D721Med (cell line): ENCODE measurements at regions not wholly inside any gene's neighbourhood (a gene's known extent, or its start where the extent isn't known, plus 50 kb on each side); places are given as distances from the start of the nearest gene placed in this dataset.

Experiments used
- DNase-seq: peaks from one replicate; pipeline ENCODE4 v3.0.0; 2011; ENCODE audit warnings: low spot score; ENCODE audit not compliant: insufficient read length
- FAIRE-seq: peaks from 2 replicates; lab custom pipeline; 2011; peaks lifted over from hg19 to GRCh38; lab: Jason Lieb, UNC
- TF ChIP-seq, protein P1 (sequence below): IDR thresholded peaks from 2 replicates; pipeline ENCODE4 v1.5.1; 2012; ENCODE audit warnings: mild to moderate bottlenecking, control low read depth; ENCODE audit not compliant: insufficient read depth; ENCODE audit errors: missing control alignments

DNA sequence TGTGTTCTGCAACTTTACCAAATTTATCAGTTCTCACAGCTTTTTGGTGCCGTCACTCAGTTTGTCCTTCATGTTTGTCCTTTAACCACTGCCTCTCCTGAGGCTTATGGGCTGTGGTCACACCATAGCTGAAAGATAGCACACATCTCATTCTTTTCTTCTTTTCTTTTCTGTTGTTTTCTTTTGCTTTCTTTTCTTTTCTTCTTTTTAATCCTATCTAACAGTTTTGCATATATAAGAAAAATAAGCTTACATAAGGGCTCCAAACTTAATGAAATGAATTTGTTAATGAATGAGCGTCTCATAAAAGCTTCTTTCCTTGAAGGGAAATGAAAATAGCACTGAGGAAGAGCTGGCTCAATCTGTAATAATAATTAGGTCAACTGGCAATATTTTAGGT is 1061.2 kb downstream of the PCDH18 start:
- TF ChIP-seq, protein P1, sequence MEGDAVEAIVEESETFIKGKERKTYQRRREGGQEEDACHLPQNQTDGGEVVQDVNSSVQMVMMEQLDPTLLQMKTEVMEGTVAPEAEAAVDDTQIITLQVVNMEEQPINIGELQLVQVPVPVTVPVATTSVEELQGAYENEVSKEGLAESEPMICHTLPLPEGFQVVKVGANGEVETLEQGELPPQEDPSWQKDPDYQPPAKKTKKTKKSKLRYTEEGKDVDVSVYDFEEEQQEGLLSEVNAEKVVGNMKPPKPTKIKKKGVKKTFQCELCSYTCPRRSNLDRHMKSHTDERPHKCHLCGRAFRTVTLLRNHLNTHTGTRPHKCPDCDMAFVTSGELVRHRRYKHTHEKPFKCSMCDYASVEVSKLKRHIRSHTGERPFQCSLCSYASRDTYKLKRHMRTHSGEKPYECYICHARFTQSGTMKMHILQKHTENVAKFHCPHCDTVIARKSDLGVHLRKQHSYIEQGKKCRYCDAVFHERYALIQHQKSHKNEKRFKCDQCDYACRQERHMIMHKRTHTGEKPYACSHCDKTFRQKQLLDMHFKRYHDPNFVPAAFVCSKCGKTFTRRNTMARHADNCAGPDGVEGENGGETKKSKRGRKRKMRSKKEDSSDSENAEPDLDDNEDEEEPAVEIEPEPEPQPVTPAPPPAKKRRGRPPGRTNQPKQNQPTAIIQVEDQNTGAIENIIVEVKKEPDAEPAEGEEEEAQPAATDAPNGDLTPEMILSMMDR: no peak
- DNase-seq (no peak), FAIRE-seq (no peak)

- DNase-seq (no peak), FAIRE-seq (no peak)
- TF ChIP-seq, protein P1: no peak
Observed at GRCh38 chr4:136465691-136466090, 1066.6 kb downstream of the PCDH18 start.

GRCh38 chr4:136463941-136464340 is 1068.4 kb downstream of the PCDH18 start:
- TF ChIP-seq, protein P1: no peak
- FAIRE-seq: no peak
- DNase-seq: no peak

DNA sequence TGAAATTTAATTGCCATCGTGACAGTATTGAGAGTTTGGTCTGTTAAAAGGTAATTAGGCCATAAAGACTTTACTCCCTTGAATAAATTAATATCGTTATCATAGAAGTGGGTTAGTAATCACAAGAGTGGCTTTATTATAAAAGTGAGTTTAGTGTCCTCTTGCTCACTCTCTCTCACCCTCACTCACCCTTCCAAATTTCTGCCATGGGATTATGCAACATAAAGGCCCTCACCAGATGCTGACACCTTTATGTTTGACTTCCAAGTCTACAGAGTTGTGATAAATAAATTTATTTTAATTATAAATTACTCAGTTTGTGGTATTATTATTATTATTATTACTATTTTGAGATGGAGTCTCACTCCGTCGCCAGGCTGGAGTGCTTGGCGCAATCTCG is 1070.8 kb downstream of the PCDH18 start:
- FAIRE-seq: no peak
- DNase-seq: no peak
- TF ChIP-seq, protein P1: no peak

- TF ChIP-seq, protein P1: no peak
- FAIRE-seq: no peak
- no peak for DNase-seq
Observed at GRCh38 chr4:136458326-136458725, 1074.0 kb downstream of the PCDH18 start.

GRCh38 chr4:136457577-136457976 is 1074.7 kb downstream of the PCDH18 start:
- DNase-seq: no peak
- FAIRE-seq: no peak
- TF ChIP-seq, protein P1: no peak

DNA sequence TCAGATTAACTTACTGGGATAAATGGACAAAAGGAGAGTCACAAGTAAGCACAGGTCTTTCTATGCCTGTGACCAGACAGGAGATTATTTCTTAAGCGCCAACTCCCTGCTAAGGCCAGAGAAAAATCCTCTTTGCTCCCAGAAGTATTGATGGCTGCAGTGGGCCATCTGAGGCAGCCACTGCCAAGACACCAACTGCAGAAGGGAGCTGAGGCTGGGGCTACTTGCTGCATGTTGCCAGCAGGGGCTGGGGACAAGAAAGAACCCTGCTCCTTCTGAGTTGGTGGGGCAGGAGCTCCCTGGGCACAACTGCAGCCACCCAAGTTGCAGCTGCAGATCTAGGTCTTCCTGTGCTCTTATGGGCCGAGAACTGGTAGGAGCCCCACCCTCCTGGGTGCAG is 1075.3 kb downstream of the PCDH18 start:
- TF ChIP-seq, protein P1: no peak
- no peak for FAIRE-seq
- no peak for DNase-seq
